GM12891 (cell line): ENCODE measurements at regions not wholly inside any gene's neighbourhood (a gene's known extent, or its start where the extent isn't known, plus 50 kb on each side); places are given as distances from the start of the nearest gene placed in this dataset.

Experiments used
- POLR2A ChIP-seq: IDR thresholded peaks from 2 replicates; pipeline ENCODE4 v1.6.1; 2011; ENCODE audit warnings: low read depth, low read length, control low read depth
- POLR2AphosphoS5 ChIP-seq: IDR thresholded peaks from 2 replicates; pipeline ENCODE4 v1.6.1; 2011; ENCODE audit warnings: low read depth, low read length, control low read depth
- POU2F2 ChIP-seq: IDR thresholded peaks from 2 replicates; pipeline ENCODE4 v1.6.1; 2011; ENCODE audit warnings: low read depth, mild to moderate bottlenecking, control low read depth, low read length, moderate library complexity
- SPI1 ChIP-seq: IDR thresholded peaks from 2 replicates; pipeline ENCODE4 v1.6.1; 2011; ENCODE audit warnings: low read depth, low read length, control low read depth
- TAF1 ChIP-seq: IDR thresholded peaks from 2 replicates; pipeline ENCODE4 v1.6.1; 2011; ENCODE audit warnings: low read depth, low read length, control low read depth

GRCh38 chr1:81364088-81364487 is 436.6 kb upstream of the ADGRL2 start:
- no peak for TF ChIP-seq POLR2A
- TF ChIP-seq TAF1, result no peak
- no peak for TF ChIP-seq POLR2AphosphoS5
- no peak for TF ChIP-seq POU2F2
- no peak for TF ChIP-seq SPI1
